ENCODE measurements at regions not wholly inside any gene's neighbourhood (a gene's known extent, or its start where the extent isn't known, plus 50 kb on each side); places are given as distances from the start of the nearest gene placed in this dataset.

- TF ChIP-seq GATA3 (IDR thresholded peaks at IDR 0.05; ENCODE audit: low read depth, low read length), result no peak
- no peak for TF ChIP-seq GATA2 (IDR thresholded peaks at IDR 0.05; ENCODE audit: low read depth, low read length)
Observed at GRCh38 chr11:106400949-106401570, 323.6 kb downstream of the AASDHPPT start.
